Erythroblast (primary cell): ENCODE measurements at regions not wholly inside any gene's neighbourhood (a gene's known extent, or its start where the extent isn't known, plus 50 kb on each side); places are given as distances from the start of the nearest gene placed in this dataset.

Experiments used
- GATA1 ChIP-seq: IDR thresholded peaks from 2 replicates; pipeline ENCODE4 v1.6.1; 2011; ENCODE audit warnings: low read depth, mild to moderate bottlenecking, control low read depth, low read length, moderate library complexity
- POLR2A ChIP-seq: IDR thresholded peaks from 2 replicates; pipeline ENCODE4 v1.6.1; 2011; ENCODE audit warnings: mild to moderate bottlenecking, low read length

- TF ChIP-seq POLR2A (no peak), GATA1 (no peak)
Measured at GRCh38 chr6:4491501-4492260, 284.5 kb upstream of the CDYL start.
